D341Med (cell line): ENCODE measurements at regions not wholly inside any gene's neighbourhood (a gene's known extent, or its start where the extent isn't known, plus 50 kb on each side); places are given as distances from the start of the nearest gene placed in this dataset.
A peak's percentile ranks its signal among the peaks of the same experiment; 100 is the strongest.
"Not testable (repeated sequence)": the region's sequence is repeated elsewhere in the genome, so short reads cannot be mapped to it uniquely, and the experiment has no call there.

ENCODE experiments used
- DNase-seq: peaks from one replicate; pipeline ENCODE4 v3.0.0; 2012; ENCODE audit warnings: low spot score

GRCh38 chr4:85018983-85019382 is 52.5 kb upstream of the WDFY3 start:
- DNase-seq: no peak

GRCh38 chr4:85019411-85019810 is 52.9 kb upstream of the WDFY3 start:
- no peak for DNase-seq

GRCh38 chr4:85024671-85025070 is 58.2 kb upstream of the WDFY3 start:
- DNase-seq: no peak

DNA sequence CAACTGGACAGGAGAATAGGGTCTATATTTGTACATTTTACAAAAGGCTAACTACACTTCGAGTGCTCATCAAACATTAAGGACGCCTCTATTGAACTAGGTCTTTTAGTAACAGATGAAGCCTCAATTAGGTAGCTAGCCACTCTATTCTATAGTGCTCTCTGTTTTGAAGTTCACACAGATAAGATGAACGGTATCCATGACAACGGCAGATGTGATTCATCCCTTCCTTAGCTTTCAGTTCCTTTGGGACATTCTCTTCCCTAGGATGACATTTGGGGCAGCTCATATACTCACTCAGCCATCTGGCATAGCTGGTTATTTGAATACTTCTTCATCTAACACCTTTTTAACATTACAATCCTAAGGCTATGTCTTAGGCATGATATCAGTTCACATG is 62.4 kb upstream of the WDFY3 start:
- no peak for DNase-seq

DNA sequence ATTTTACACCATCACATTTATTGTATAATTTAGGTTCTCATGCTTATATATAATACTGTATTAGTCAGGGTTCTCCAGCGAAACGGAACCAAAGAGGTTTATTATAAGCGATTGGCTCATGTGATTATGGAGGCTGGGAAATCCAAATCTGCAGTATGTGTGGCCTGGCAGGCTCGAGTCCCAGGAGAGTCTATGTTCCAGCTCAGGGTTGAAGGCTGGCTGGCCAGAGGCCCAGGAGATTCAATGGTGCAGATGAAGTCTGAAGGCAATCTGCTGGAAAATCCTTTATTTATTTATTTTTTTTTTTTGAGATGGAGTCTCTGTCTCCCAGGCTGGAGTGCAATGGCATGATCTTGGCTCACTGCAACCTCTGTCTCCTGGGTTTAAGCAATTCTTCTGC is 63.0 kb upstream of the WDFY3 start:
- no peak for DNase-seq

DNA sequence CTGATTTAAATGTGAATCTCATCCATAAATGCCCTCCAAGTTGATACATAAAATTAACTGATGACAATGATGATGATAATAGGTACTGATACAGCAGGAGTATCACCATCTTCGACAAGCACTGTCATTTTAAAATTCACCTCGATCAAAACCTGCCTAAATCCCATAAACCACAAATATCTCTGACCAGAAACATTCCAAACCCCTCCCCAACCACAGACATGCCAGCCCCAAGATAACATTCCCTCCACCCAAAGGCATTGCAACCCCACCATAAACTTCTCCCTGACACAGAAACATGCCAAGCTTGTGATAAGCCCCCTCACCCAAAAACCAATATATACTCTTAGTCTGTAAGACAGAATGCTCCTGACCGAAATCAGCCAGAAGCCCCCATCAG is 63.7 kb upstream of the WDFY3 start:
- DNase-seq: no peak

DNA sequence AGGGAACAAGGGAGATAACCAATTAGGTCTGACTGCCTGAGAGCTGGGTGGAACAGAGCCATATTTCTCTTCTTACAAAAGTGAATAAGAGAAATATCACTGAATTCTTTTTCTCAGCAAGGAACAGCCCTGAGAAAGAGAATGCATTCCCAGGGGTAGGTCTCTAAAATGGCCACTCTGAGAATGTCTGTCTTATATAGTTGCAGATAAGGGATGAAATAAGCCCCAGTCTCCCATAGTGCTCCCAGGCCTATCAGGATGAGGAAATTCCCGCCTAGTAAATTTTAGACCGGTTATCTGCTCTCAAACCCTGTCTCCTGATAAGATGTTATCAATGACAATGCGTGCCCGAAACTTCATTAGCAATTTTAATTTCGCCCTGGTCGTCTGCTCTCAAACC is 67.3 kb upstream of the WDFY3 start:
- not testable (repeated sequence) for DNase-seq

DNA sequence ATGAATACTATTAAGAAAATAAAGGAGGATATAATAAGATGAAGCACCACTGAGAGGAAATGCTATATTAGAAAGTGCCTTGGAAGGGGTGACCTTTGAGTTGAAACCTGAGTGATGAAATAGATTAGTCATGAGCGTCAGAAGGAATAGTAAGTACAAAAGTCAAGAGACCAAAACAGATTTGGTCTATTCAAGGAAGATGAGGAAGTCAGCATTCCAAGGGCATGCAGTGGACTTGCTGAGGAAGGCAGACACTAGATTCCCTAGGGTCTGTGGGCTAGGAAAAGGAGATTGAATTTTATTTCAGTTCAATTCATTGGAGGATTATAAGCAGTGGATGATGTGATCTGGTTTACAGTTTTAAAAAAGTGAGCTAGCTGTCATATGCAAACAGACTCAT is 73.0 kb upstream of the WDFY3 start:
- no peak for DNase-seq

- DNase-seq: not testable (repeated sequence)
Measured at GRCh38 chr4:85043812-85044496, 77.5 kb upstream of the WDFY3 start.

GRCh38 chr4:85050736-85051135 is 84.2 kb upstream of the WDFY3 start:
- no peak for DNase-seq

DNA sequence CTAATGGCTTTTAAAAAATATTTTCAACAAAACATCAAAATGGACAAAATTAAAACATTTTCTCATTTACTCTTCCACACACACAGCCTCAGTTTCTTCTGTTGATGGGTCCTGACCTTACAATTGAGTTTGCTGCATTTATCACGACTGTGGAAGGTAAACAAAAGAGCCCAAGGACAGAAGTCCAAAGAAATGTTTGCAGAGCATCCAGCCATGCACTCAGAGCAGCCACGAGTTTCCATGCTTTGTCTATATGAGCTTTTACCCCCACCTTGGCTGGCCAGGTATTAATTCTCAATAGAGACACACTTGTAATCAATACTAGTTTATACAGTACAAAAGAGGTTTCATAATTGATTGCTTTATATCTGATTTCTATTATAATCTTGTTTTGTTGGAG is 85.0 kb upstream of the WDFY3 start:
- DNase-seq: no peak

- DNase-seq: not testable (repeated sequence)
Measured at GRCh38 chr4:85054925-85055324, 88.4 kb upstream of the WDFY3 start.

DNA sequence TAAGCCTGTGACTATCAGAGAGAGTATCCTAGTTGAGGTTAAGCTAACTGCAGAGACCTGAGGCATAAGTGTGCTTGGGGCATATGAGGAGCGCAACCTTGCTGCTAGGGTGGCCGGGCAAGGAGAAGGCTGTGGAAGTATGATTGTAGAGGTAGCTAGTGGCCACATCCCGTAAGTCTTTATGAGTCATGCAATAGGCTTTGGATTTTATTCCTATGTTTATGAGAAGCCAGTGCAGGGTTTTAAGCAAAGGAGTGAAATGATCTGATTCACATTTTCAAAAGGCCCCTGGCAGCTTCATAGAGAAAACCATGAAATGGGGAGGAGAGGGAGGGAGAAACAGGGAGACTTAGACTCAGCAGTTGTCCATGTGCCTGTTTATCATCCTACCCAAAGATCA is 92.1 kb upstream of the WDFY3 start:
- DNase-seq: no peak

DNA sequence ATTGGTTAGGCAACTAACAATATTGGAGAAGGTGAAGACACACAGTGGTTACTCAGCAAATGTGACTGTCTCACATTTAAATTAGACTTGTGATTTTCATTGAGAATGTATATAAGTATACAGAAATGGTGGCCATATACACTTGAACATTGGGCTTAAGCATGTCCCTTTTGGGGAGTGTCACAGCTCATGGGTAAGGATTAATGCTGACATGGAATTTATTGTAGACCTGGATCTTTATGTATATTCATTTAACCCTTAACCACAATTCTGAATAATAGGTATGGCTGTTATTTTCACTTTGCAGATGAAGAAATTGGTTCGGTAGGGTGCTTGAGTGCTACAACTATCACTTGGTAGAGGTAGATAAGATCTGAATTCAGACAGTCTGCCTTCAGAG is 95.5 kb upstream of the WDFY3 start:
- no peak for DNase-seq

DNA sequence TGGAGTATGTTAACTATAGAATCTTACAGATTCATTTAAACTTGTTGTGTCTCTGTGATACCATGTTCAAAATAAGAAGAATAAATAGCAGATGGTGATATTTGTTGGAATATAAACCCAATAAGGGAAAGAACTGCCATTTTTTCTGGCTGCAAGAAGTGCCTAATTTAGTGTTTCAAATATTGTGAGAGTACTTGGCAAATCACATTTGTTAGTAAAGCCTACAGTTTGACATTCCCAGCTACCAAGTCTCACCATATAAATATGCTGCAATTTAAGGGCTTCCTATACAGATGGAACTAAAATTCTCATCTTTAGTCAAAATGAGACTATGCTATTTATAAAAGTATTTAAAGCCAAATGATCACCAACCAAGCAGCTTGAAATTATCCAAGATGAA is 96.0 kb upstream of the WDFY3 start:
- DNase-seq: no peak

DNA sequence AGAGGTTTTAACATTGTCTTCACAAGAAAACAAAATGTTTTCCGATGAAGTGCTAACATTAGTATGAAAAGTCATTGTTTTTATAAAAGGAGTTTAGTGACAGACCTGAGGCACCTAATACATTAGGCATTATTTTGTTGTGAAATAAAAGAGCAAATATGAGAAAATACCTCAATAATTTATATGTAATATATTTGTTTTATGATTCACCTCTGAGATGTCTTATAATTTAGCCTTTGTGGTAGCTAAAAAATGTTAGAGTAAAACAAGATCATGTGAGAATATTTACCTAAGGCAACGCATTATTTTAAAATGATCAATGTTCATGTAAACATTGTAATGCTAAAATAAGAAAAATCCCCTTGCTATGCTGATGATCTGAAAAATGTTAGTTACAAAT is 100.9 kb upstream of the WDFY3 start:
- no peak for DNase-seq

GRCh38 chr4:85078016-85078415 is 111.5 kb upstream of the WDFY3 start:
- DNase-seq: no peak

- DNase-seq: no peak
Measured at GRCh38 chr4:85081196-85081595, 114.7 kb upstream of the WDFY3 start.

DNA sequence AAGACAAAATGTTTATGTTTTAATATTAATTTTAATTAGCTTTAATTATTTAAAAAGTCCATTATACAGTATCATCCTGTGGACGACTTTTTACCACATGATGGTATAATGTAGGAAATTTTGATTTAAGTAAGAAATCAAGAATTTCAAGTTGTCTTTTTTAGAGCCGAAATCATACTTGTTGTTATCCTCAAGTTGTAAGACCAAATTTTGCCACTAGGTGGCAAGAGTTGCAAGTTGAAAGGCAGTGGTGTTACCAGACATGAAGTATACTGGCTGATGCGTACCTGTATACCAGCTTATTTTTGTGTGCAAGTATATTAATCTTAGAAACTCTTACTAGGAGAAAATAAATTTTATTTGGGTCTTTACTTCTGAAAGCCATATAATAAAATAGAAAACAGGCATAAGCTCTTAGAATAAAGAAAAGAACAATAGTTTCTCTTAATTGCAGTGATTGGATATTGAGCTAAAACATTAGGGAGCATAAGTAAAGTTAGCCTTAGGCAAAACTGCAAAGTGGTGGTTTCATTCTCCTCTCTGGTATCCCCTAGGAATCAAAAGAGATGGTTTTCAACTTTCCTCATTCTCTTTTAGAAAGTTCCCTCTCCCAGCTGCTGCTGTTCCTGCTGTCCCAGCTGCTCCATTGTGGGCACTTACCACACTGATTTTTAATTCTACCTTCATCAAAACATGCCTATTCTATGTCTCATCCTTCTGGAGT is 118.0 kb upstream of the WDFY3 start:
- DNase-seq: peak; percentile 48

DNA sequence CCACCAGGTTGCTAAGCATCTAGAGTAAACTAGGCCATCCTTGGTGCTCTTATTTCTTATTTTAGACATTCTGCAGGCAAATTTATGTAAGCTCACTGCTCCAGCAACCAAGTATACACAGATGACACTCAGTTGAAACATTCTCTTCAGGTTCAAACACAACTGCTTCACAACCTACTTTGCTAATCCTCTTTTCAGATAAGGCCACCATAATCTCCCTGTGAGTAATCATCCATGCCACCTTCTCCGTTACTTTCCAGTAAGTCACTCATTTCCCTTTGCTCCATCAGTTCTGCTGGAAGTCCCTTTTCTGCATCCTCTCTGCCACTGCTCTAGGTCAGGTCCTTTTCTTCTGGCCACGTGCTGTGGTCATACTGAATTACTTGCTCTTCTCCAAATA is 120.2 kb upstream of the WDFY3 start:
- DNase-seq: no peak

DNA sequence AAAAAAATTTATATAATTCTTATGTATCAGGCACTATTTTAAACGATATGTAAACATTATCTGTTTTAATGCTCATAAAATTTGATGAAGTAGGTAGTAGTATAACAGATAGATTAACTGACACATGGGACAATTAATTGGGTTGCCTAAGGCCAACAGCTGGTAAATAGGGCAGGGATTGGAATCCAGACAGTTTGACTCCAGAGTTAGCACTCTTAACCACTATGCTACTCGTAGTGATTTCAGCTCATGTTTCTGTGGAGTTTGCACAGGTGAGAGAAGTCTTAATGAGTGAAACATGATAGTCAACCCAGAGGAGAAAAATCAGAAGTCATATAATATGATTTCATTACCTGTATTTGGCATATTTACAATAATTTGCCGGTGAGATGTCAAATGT is 126.0 kb upstream of the WDFY3 start:
- no peak for DNase-seq

DNA sequence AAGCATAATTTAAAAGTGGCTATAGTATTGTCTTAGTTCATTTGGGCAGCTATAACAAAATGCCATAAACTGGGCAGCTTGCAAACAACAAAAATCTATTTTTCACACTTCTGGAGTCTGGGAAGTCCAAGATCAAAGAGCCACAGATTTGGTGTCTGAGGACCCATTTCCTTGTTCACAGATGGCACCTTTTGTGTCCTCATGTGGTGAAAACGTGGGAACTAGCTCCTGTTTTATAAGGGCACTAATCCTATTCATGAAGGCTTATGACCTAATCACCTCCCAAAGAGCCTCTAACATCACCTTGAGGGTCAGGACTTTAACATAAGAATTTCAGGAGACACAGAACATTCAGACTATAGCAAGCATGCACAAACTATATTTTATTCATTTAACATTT is 126.5 kb upstream of the WDFY3 start:
- DNase-seq: no peak

- no peak for DNase-seq
Measured at GRCh38 chr4:85094735-85095134, 128.2 kb upstream of the WDFY3 start.

DNA sequence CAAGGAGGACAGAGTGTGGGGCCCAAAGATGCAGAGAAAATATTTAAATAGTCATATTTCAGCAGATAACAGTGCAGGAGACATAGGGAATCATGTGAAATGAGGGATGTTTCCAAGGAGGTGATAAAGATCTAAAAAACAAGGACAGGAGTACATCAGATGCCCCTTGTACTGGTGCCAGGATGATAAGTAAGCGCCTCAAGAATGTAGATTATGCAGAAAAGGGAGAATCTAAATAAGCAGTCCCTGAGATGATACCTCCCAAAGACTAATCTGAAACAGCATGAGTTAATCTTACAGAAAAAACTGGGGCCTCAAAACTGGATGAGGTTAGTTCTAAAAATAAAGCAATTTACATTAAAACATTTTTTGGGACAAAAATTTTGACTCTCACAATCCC is 136.1 kb upstream of the WDFY3 start:
- DNase-seq: no peak
